ENCODE measurements at regions not wholly inside any gene's neighbourhood (a gene's known extent, or its start where the extent isn't known, plus 50 kb on each side); places are given as distances from the start of the nearest gene placed in this dataset.

DNA sequence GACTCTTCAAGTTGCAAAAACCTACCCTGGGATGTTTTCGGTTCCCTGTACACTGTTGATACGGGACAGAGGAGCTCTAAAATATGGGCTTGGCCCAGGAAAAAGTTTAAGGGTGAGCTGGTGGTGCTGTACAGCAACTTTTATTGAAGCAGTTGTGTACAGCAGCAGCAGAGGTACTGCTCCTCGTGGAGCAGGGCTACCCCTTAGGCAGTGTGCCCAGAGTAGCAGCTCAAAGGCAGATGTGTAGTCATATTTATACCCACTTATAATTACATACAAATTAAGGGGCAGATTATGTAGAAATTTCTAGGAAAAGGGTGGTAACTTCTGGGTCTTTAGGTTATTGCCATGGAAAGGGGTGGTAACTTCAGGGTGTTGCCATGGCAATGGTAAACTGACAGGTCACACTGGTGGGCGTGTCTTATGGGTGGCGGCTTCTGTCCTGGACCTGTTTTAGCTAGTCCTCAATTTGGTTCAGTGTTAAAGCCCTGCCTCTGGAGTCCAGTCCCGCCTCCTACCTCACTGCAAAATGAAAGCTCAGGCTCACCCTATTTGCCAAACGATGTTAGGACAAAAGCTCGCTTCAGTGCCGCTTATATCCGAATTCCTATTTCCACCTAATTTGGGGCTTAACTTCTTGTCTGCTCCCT lies 203.2 kb downstream of the ETAA1 start:
- DNase-seq (ENCODE audit: low spot score) = no peak
- TF ChIP-seq, protein P1, sequence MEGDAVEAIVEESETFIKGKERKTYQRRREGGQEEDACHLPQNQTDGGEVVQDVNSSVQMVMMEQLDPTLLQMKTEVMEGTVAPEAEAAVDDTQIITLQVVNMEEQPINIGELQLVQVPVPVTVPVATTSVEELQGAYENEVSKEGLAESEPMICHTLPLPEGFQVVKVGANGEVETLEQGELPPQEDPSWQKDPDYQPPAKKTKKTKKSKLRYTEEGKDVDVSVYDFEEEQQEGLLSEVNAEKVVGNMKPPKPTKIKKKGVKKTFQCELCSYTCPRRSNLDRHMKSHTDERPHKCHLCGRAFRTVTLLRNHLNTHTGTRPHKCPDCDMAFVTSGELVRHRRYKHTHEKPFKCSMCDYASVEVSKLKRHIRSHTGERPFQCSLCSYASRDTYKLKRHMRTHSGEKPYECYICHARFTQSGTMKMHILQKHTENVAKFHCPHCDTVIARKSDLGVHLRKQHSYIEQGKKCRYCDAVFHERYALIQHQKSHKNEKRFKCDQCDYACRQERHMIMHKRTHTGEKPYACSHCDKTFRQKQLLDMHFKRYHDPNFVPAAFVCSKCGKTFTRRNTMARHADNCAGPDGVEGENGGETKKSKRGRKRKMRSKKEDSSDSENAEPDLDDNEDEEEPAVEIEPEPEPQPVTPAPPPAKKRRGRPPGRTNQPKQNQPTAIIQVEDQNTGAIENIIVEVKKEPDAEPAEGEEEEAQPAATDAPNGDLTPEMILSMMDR (IDR thresholded peaks at IDR 0.05; ENCODE audit: borderline replicate concordance, control extremely low read depth, extremely low read depth, insufficient read depth, missing control alignments) = no peak
- in situ Hi-C loops (cut with MboI; ENCODE audit: low sequenced_read_pairs, unreplicated experiment) = no loop called here

- in situ Hi-C loops (cut with MboI; ENCODE audit: low sequenced_read_pairs, unreplicated experiment) = no loop called here
- TF ChIP-seq, protein P1 (IDR thresholded peaks at IDR 0.05; ENCODE audit: borderline replicate concordance, control extremely low read depth, extremely low read depth, insufficient read depth, missing control alignments) = no peak
- DNase-seq (ENCODE audit: low spot score) = no peak
Measured at GRCh38 chr2:67600946-67601345, 203.8 kb downstream of the ETAA1 start.

DNA sequence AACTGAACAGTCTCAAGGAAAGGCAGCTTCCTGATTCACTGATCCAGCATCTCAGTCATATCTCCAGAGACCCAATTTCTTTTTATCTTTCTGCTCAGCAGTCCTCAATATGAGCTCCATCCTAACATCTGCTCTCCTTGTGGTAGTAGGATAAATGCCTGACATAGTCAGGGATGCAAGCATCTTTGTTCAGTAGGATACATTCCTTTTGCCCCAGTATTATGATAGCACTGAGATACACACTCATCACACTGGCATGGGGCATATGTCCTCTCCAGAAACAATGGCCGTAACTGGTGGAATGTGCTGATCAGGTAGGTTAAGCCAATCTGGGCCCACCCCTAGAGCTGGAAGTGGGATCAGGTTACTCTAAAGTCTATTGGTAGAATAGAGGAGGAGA lies 207.2 kb downstream of the ETAA1 start:
- no peak for DNase-seq (ENCODE audit: low spot score)
- TF ChIP-seq, protein P1 (IDR thresholded peaks at IDR 0.05; ENCODE audit: borderline replicate concordance, control extremely low read depth, extremely low read depth, insufficient read depth, missing control alignments) = no peak
- in situ Hi-C loops (cut with MboI; ENCODE audit: low sequenced_read_pairs, unreplicated experiment) = no loop called here

DNA sequence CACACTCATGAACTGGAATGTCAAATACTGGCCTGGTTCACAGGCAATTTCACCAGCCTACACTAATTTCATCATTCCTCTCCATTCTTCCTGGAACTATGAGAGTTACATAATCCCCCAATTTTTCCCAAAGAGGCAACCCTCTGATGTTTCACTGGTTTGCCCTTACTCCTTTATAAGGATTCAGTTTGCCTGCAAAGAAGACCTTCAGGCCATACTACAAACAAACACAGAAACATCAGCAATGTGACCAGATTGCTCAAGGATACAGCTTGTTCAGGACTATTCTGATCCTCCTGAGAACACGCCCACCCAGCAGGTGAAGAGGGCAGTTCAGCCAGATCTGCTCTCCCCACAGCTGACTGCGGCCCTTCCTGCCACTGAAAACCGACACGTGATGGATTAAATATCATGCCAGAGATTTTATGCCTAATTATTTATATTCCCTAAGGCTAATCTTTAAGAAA lies 215.5 kb downstream of the ETAA1 start:
- in situ Hi-C loops (cut with MboI; ENCODE audit: low sequenced_read_pairs, unreplicated experiment) = no loop called here
- no peak for DNase-seq (ENCODE audit: low spot score)

DNA sequence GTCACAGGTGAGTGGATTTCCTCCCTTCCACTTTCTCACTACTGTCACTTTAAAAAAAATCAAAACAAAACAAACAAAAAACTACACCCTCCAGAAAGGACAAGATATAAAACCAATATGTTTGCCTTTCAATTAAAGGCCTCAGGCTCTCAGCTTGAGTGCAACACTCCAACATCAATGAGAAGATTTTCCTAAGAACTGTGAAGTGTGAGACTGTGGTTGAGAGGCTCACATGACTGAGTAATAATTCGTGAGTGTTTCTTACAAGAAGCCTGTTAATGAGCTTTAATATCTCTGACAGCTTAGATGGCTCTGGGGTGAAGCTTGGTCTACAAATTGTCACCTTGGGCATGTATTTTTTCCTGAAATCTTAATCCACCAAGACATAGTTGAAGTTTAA lies 216.1 kb downstream of the ETAA1 start:
- TF ChIP-seq, protein P1 (IDR thresholded peaks at IDR 0.05; ENCODE audit: borderline replicate concordance, control extremely low read depth, extremely low read depth, insufficient read depth, missing control alignments) = no peak
- no peak for DNase-seq (ENCODE audit: low spot score)
- in situ Hi-C loops (cut with MboI; ENCODE audit: low sequenced_read_pairs, unreplicated experiment) = no loop called here

More for the DNA sequence above, 215.5 kb downstream of the ETAA1 start:
- TF ChIP-seq, protein P1 (IDR thresholded peaks at IDR 0.05; ENCODE audit: borderline replicate concordance, control extremely low read depth, extremely low read depth, insufficient read depth, missing control alignments) = no peak

DNA sequence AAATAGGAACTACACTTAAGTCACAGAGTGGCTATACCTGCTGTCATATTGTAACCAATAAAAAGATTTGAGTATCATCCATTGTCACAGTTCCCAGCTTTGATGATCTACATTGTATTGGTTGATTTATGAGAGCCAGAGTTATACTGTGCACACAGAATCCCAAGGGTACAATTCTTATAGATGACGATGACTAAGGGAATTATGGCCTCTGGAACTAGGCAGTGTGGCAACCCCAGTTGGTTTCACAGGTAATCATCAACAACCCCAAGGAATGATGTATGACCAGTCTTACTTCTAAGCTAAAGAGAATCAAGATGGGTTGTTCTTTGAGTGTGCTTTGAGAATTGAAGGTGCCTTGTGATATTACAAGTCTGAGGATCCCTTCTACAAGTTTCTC lies 217.3 kb downstream of the ETAA1 start:
- no peak for DNase-seq (ENCODE audit: low spot score)
- TF ChIP-seq, protein P1 (IDR thresholded peaks at IDR 0.05; ENCODE audit: borderline replicate concordance, control extremely low read depth, extremely low read depth, insufficient read depth, missing control alignments) = no peak
- in situ Hi-C loops (cut with MboI; ENCODE audit: low sequenced_read_pairs, unreplicated experiment) = no loop called here

Measured in GM13976 (cell line).